Keratinocyte (primary cell): ENCODE measurements at regions not wholly inside any gene's neighbourhood (a gene's known extent, or its start where the extent isn't known, plus 50 kb on each side); places are given as distances from the start of the nearest gene placed in this dataset.

Experiments used
- DNase-seq: peaks from one replicate; pipeline ENCODE4 v3.0.0-alpha.2; 2011; ENCODE audit warnings: low read depth, missing footprints, low spot score
- FAIRE-seq: peaks from 2 replicates; lab custom pipeline; 2011; peaks lifted over from hg19 to GRCh38; lab: Jason Lieb, UNC
- H2AFZ ChIP-seq: 2 replicates; pipeline ENCODE4 v1.6.0; 2012; ENCODE audit warnings: low read length, control low read depth, inconsistent platforms; ENCODE audit not compliant: control insufficient read depth
- H3K27ac ChIP-seq: 2 replicates; pipeline ENCODE4 v1.5.1; 2011; ENCODE audit warnings: low read length; ENCODE audit not compliant: control insufficient read depth, insufficient read depth
- H3K27me3 ChIP-seq: 3 replicates; pipeline ENCODE4 v1.6.0; 2011; ENCODE audit warnings: low read length; ENCODE audit not compliant: control insufficient read depth, insufficient read depth; ENCODE audit errors: extremely low read depth
- H3K36me3 ChIP-seq, 2 experiments: 2 replicates in 1 of 2; 3 replicates in 1 of 2; pipeline ENCODE4 v1.5.1; 2011; ENCODE audit warnings: low read length in 2 of 2, mild to moderate bottlenecking in 1 of 2; ENCODE audit not compliant: control insufficient read depth in 2 of 2, insufficient read depth in 2 of 2; ENCODE audit errors: extremely low read depth in 1 of 2
- H3K4me1 ChIP-seq: 3 replicates; pipeline ENCODE4 v1.5.1; 2011; ENCODE audit warnings: low read length; ENCODE audit not compliant: control insufficient read depth, insufficient read depth; ENCODE audit errors: extremely low read depth
- H3K4me2 ChIP-seq: 3 replicates; pipeline ENCODE4 v1.6.0; 2011; ENCODE audit warnings: low read depth, low read length; ENCODE audit not compliant: control insufficient read depth, insufficient read depth; ENCODE audit errors: extremely low read depth
- H3K4me3 ChIP-seq, 3 experiments: fragments of 200-600 bp in 1 of 3; sonication (generic) in 1 of 3; 2 replicates in 2 of 3; 3 replicates in 1 of 3; pipeline ENCODE4 v1.5.1; 2011 to 2016; ENCODE audit warnings: low read length in 3 of 3, mild to moderate bottlenecking in 3 of 3, control low read depth in 2 of 3, inconsistent platforms in 1 of 3, low read depth in 1 of 3, mixed read lengths in 1 of 3, mixed run types in 1 of 3, moderate library complexity in 1 of 3; ENCODE audit not compliant: control insufficient read depth in 2 of 3, insufficient read depth in 2 of 3; ENCODE audit errors: extremely low read depth in 1 of 3
- H3K79me2 ChIP-seq: 2 replicates; pipeline ENCODE4 v1.6.0; 2012; ENCODE audit warnings: low read length; ENCODE audit not compliant: control insufficient read depth, insufficient read depth
- H3K9ac ChIP-seq: 3 replicates; pipeline ENCODE4 v1.6.0; 2011; ENCODE audit warnings: low read length; ENCODE audit not compliant: control insufficient read depth, insufficient read depth; ENCODE audit errors: extremely low read depth
- H3K9me1 ChIP-seq: 3 replicates; pipeline ENCODE4 v1.6.0; 2011; ENCODE audit warnings: low read length; ENCODE audit not compliant: control insufficient read depth, insufficient read depth; ENCODE audit errors: extremely low read depth
- H3K9me3 ChIP-seq: 2 replicates; pipeline ENCODE4 v1.5.1; 2012; ENCODE audit warnings: low read depth, low read length; ENCODE audit not compliant: control insufficient read depth
- H4K20me1 ChIP-seq: 3 replicates; pipeline ENCODE4 v1.6.0; 2011; ENCODE audit warnings: low read length; ENCODE audit not compliant: control insufficient read depth, insufficient read depth; ENCODE audit errors: extremely low read depth
- EZH2 ChIP-seq: IDR thresholded peaks from one replicate; pipeline ENCODE4 v1.6.1; 2012; ENCODE audit warnings: inconsistent platforms, mild to moderate bottlenecking, low read length, moderate library complexity
- dilution Hi-C: fragments of 300-500 bp; cut with MboI; formaldehyde crosslinking; loops from one replicate; pipeline ENCODE4 v1.7.0; 2020; ENCODE audit warnings: low sequenced_read_pairs; ENCODE audit not compliant: extremely low pct_ligation_motif_present
- TF ChIP-seq, protein P1 (sequence below), 3 experiments: IDR thresholded peaks in 1 of 3; conservative IDR thresholded peaks in 1 of 3; optimal IDR thresholded peaks in 1 of 3; 2 replicates in 2 of 3; 3 replicates in 1 of 3; pipeline versions ENCODE3 to v1.5.1; 2011; ENCODE audit warnings: low read length in 3 of 3, mild to moderate bottlenecking in 3 of 3, moderate library complexity in 2 of 3, control low read depth in 1 of 3, inconsistent platforms in 1 of 3; ENCODE audit not compliant: insufficient read depth in 2 of 3; ENCODE audit errors: extremely low read depth in 1 of 3

DNA sequence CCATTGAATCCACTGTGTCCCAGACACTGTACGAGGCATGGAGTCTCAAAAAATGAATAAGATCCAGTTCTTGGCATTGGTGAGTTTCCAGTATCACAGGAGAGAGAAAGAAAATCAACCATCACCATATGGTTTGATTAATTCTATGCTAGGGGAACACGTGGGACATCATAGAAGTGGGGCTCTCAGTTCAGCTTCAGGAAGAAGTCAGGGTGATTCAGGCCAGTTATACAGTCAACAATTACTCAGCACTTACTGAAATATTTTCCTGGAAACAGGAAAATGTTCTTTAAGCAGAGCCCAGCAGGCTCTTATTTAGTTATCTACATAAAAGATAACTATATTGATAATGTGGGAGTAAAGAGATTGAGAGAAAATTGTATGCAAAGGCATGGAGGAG is 407.2 kb downstream of the NOVA1 start:
- dilution Hi-C loops: no loop called here
- FAIRE-seq (no peak), DNase-seq (no peak)
- H3K27me3 ChIP-seq: no peaks in the 10 kb centered on the region
- no peaks in the 10 kb centered on the region for H4K20me1 ChIP-seq
- H3K9me1 ChIP-seq: no peaks in the 10 kb centered on the region
- no peak overlapping the region for H3K4me3 ChIP-seq
- no peak for TF ChIP-seq EZH2
- TF ChIP-seq, protein P1, sequence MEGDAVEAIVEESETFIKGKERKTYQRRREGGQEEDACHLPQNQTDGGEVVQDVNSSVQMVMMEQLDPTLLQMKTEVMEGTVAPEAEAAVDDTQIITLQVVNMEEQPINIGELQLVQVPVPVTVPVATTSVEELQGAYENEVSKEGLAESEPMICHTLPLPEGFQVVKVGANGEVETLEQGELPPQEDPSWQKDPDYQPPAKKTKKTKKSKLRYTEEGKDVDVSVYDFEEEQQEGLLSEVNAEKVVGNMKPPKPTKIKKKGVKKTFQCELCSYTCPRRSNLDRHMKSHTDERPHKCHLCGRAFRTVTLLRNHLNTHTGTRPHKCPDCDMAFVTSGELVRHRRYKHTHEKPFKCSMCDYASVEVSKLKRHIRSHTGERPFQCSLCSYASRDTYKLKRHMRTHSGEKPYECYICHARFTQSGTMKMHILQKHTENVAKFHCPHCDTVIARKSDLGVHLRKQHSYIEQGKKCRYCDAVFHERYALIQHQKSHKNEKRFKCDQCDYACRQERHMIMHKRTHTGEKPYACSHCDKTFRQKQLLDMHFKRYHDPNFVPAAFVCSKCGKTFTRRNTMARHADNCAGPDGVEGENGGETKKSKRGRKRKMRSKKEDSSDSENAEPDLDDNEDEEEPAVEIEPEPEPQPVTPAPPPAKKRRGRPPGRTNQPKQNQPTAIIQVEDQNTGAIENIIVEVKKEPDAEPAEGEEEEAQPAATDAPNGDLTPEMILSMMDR (optimal IDR thresholded peaks at IDR 0.05 in 1 of 3, IDR thresholded peaks at IDR 0.05 in 1 of 3, conservative IDR thresholded peaks at IDR 0.05 in 1 of 3; ENCODE audit: extremely low read depth in 1 of 3, insufficient read depth in 2 of 3, low read length in 3 of 3): no peak
- H3K79me2 ChIP-seq: no peaks in the 10 kb centered on the region
- no peak overlapping the region for H3K27ac ChIP-seq
- H3K9ac ChIP-seq: no peak overlapping the region
- no peak overlapping the region for H3K4me2 ChIP-seq
- H2AFZ ChIP-seq: no peak overlapping the region
- H3K4me1 ChIP-seq: no peaks in the 10 kb centered on the region
- no peaks in the 10 kb centered on the region for H3K36me3 ChIP-seq
- H3K9me3 ChIP-seq: no peaks in the 10 kb centered on the region

DNA sequence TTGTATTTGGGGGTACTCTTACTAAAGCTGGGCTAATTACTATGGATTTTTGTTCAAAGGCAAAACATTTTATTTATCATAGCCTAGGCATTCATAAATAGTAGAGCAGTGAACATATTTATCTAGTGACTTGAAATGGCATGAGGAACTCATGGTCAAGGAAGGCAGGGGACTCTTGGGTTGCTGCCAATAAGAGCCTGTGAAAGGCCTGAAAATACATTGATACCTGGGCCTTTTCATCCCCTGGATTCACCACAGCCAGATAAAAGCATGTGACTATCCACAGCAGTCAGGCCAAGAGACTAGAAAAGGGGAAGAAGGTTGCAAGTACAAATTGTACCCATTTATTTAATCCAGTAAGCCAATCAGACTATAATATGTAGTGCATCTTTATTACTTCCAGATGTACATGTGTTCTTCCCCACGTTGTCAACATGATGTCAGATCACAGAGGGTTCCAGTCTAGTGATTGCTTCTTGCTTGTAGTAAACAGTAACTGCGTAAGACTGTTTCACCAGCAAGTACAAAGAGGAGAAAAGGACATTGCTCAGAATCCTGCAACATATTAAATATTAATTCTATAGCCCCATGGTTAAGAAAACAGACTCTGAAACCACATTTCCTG is 409.7 kb downstream of the NOVA1 start:
- no peaks in the 10 kb centered on the region for H3K4me1 ChIP-seq
- H3K79me2 ChIP-seq: no peaks in the 10 kb centered on the region
- no peak overlapping the region for H2AFZ ChIP-seq
- no peak overlapping the region for H3K4me3 ChIP-seq
- DNase-seq (no peak), FAIRE-seq (no peak)
- no peaks in the 10 kb centered on the region for H3K9me3 ChIP-seq
- no peaks in the 10 kb centered on the region for H4K20me1 ChIP-seq
- TF ChIP-seq, protein P1 (optimal IDR thresholded peaks at IDR 0.05 in 1 of 3, IDR thresholded peaks at IDR 0.05 in 1 of 3, conservative IDR thresholded peaks at IDR 0.05 in 1 of 3; ENCODE audit: extremely low read depth in 1 of 3, insufficient read depth in 2 of 3, low read length in 3 of 3): no peak
- no peak for TF ChIP-seq EZH2
- no peaks in the 10 kb centered on the region for H3K9me1 ChIP-seq
- no peaks in the 10 kb centered on the region for H3K36me3 ChIP-seq
- no peaks in the 10 kb centered on the region for H3K27me3 ChIP-seq
- H3K4me2 ChIP-seq: no peak overlapping the region
- dilution Hi-C loops: no loop called here
- no peak overlapping the region for H3K9ac ChIP-seq
- no peak overlapping the region for H3K27ac ChIP-seq
